GM12878 (cell line): ENCODE measurements at regions not wholly inside any gene's neighbourhood (a gene's known extent, or its start where the extent isn't known, plus 50 kb on each side); places are given as distances from the start of the nearest gene placed in this dataset.

Experiments
- BCL11A ChIP-seq: IDR thresholded peaks from 2 replicates; pipeline ENCODE4 v1.6.1; 2011; ENCODE audit warnings: low read depth, low read length
- CBFB ChIP-seq: IDR thresholded peaks from 2 replicates; pipeline ENCODE4 v1.6.1; 2016; ENCODE audit warnings: antibody characterized with exemption, low read depth
- CBX3 ChIP-seq: fragments of 200-600 bp; sonication (generic); IDR thresholded peaks from 2 replicates; pipeline ENCODE4 v1.6.1; 2016; ENCODE audit warnings: low read depth, borderline replicate concordance
- HDAC2 ChIP-seq: fragments of 200-600 bp; sonication (generic); IDR thresholded peaks from 2 replicates; pipeline ENCODE4 v1.6.1; 2017
- JUNB ChIP-seq: IDR thresholded peaks from 2 replicates; pipeline ENCODE4 v1.6.1; 2016; ENCODE audit warnings: antibody characterized with exemption, mild to moderate bottlenecking
- NRF1 ChIP-seq: conservative IDR thresholded peaks from 2 replicates; pipeline ENCODE4 v1.6.1; 2011; ENCODE audit warnings: mild to moderate bottlenecking, low read depth, low read length, improper control_type of control experiment
- TAF1 ChIP-seq: IDR thresholded peaks from 2 replicates; pipeline ENCODE4 v1.6.1; 2011; ENCODE audit warnings: mild to moderate bottlenecking, low read depth, low read length, borderline replicate concordance
- ZNF24 ChIP-seq: fragments of 450-650 bp; IDR thresholded peaks from 2 replicates; pipeline ENCODE4 v1.6.1; 2017; ENCODE audit warnings: antibody characterized with exemption, mild to moderate bottlenecking
- TF ChIP-seq, protein P1 (sequence below): IDR thresholded peaks from 2 replicates; pipeline ENCODE4 v1.6.1; 2011; ENCODE audit warnings: borderline replicate concordance, low read depth, mild to moderate bottlenecking, moderate library complexity, mixed read lengths, low read length; ENCODE audit not compliant: insufficient read depth; ENCODE audit errors: extremely low read length
- TF ChIP-seq, protein P2 (sequence below), 3 experiments: IDR thresholded peaks in 2 of 3; conservative IDR thresholded peaks in 1 of 3; 2 replicates each; pipeline ENCODE4 v1.5.1; 2011; ENCODE audit warnings: low read depth in 3 of 3, low read length in 3 of 3, mild to moderate bottlenecking in 3 of 3, control low read depth in 2 of 3, moderate library complexity in 2 of 3, inconsistent platforms in 1 of 3, mixed read lengths in 1 of 3; ENCODE audit not compliant: control insufficient read depth in 2 of 3, insufficient read depth in 1 of 3; ENCODE audit errors: extremely low read depth in 1 of 3

- TF ChIP-seq CBX3 (no peak), HDAC2 (no peak), NRF1 (no peak), CBFB (no peak), TAF1 (no peak), JUNB (no peak), ZNF24 (no peak), BCL11A (no peak)
- TF ChIP-seq, protein P1, sequence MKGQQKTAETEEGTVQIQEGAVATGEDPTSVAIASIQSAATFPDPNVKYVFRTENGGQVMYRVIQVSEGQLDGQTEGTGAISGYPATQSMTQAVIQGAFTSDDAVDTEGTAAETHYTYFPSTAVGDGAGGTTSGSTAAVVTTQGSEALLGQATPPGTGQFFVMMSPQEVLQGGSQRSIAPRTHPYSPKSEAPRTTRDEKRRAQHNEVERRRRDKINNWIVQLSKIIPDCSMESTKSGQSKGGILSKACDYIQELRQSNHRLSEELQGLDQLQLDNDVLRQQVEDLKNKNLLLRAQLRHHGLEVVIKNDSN: no peak
- TF ChIP-seq, protein P2, sequence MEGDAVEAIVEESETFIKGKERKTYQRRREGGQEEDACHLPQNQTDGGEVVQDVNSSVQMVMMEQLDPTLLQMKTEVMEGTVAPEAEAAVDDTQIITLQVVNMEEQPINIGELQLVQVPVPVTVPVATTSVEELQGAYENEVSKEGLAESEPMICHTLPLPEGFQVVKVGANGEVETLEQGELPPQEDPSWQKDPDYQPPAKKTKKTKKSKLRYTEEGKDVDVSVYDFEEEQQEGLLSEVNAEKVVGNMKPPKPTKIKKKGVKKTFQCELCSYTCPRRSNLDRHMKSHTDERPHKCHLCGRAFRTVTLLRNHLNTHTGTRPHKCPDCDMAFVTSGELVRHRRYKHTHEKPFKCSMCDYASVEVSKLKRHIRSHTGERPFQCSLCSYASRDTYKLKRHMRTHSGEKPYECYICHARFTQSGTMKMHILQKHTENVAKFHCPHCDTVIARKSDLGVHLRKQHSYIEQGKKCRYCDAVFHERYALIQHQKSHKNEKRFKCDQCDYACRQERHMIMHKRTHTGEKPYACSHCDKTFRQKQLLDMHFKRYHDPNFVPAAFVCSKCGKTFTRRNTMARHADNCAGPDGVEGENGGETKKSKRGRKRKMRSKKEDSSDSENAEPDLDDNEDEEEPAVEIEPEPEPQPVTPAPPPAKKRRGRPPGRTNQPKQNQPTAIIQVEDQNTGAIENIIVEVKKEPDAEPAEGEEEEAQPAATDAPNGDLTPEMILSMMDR (IDR thresholded peaks at IDR 0.05 in 2 of 3, conservative IDR thresholded peaks at IDR 0.05 in 1 of 3; ENCODE audit: control insufficient read depth in 2 of 3, extremely low read depth in 1 of 3, insufficient read depth in 1 of 3, low read depth in 3 of 3, low read length in 3 of 3): no peak
These were observed 549.1 kb upstream of the DPP6 start for GRCh38 chr7:153503093-153503492.
